Stimulated activated CD4-positive, alpha-beta T cell treated with anti-CD3 and anti-CD28 coated beads, TNF-alpha, amount 100 ng/mL, for 1 hour (primary cell): ENCODE measurements at regions not wholly inside any gene's neighbourhood (a gene's known extent, or its start where the extent isn't known, plus 50 kb on each side); places are given as distances from the start of the nearest gene placed in this dataset.
"Not testable (repeated sequence)": the region's sequence is repeated elsewhere in the genome, so short reads cannot be mapped to it uniquely, and the experiment has no call there.

ENCODE experiments used
- DNase-seq, 3 donors: peaks; one replicate each; pipeline ENCODE4 v3.0.0-alpha.2; 2020; ENCODE audit warnings: low read depth in 3 of 3, low spot score in 1 of 3

- DNase-seq, result no peak
These were observed 63.1 kb downstream of the TSN start for GRCh38 chr2:121818546-121818945.

- DNase-seq, result no peak
These were observed 64.4 kb downstream of the TSN start for GRCh38 chr2:121819846-121820245.

GRCh38 chr2:121821476-121822158 lies 66.2 kb downstream of the TSN start:
- no peak for DNase-seq

DNA sequence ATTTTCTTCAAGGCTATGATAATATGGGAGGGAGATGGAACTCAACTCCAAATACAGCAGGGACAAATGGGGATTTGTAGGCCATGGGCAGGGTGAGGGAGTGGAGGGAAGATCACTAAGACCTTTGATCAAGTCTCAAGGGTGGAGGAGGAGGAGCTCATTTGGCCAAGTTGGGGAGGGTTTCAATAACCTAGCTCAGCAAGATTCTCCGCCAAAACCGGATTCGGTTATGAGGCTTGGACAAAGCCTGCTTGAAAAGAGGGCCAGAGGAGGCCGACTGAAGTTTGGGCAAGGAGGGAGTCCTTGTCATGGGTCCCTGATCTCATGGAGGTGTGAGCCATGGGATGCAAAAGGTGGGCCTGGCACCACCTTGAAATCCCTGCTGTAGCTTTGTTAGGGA lies 68.8 kb downstream of the TSN start:
- DNase-seq, result no peak

DNA sequence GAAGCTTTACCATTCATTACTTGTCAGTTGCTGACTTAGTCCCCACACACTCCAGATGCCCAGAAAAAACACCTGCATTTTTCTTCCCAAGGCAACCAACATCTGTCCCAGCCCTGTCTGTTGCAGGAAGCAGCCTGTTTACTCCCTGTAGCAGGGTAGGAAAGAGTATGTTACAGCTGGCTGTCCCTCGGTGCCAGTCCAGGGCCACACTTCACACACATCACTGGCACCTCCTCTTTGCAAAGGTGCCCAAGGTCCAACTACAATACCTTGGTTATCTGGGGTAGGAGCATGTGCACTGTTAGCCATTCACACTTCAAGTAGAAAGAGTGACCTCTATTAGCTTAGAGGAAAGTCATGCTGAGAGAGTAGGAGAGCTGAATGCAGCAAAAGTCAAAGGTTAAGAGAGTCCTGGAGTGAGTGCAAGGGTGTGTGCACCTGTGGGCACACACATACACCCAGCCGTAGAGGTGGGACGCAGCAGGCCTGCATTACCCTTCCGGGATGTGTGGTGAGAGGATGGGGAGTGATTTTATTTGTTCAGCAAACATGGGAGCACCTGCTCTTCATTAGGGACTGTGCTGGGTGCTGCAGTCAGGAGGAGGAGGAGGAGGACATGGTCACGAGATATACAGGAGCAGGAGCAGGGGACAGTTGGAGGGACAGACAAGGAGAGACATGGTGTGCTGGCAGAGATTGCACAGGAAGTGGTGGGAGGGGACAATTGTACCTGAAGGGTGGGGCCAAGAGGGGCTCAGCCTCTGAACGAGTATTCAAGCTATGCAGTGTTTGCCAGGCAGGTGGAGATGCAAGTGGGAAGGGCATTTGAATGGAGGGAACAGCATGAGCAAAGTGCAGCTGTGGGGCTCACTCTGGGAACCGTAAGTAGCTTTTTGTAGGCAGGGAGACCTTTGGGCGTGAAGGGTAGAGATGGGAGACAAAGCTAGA lies 69.8 kb downstream of the TSN start:
- no peak for DNase-seq

DNA sequence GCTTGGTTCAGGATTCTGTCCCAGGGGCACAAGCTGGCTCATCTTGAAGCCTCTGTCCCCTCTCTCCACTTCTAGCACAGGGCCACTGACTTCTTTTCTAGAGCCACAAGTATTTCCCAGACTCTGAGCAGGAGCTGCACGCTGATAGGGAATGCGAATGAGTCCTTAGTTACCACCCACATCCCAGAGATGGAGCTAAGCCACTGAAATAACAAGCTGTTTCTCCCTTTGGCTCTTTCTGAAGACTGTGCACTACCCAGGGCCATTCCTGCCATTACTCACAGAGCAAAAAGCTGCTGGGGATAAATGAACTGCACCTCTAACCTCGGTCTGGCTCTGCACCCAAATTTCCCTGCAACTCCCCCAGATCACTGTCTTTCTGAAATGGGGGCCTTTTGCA lies 70.6 kb downstream of the TSN start:
- DNase-seq, result no peak

DNA sequence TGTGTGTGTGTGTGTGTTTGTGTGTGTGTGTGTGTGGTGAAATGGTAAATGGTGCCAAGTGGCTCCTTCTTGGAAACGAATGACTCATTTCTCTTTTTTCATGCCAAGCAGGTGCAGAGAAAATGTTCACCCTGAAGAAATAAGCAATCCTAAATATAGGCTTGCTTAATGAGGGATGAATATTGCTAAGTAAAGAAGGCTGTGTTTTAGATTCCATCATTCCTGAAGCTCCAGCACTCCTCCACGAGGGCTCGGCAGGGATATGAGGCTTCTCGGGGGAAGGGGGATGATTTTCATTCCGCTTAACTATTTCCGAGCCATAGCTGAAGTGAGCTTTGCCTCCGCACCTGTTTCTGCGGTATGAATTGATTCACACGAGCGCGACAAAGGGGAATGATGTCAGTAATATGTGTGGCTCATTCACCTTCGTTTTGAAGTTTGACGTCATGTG lies 72.9 kb downstream of the TSN start:
- DNase-seq, result no peak

GRCh38 chr2:121830809-121831208 lies 75.4 kb downstream of the TSN start:
- DNase-seq, result no peak

- no peak for DNase-seq
These were observed 76.4 kb downstream of the TSN start for GRCh38 chr2:121831841-121832240.

DNA sequence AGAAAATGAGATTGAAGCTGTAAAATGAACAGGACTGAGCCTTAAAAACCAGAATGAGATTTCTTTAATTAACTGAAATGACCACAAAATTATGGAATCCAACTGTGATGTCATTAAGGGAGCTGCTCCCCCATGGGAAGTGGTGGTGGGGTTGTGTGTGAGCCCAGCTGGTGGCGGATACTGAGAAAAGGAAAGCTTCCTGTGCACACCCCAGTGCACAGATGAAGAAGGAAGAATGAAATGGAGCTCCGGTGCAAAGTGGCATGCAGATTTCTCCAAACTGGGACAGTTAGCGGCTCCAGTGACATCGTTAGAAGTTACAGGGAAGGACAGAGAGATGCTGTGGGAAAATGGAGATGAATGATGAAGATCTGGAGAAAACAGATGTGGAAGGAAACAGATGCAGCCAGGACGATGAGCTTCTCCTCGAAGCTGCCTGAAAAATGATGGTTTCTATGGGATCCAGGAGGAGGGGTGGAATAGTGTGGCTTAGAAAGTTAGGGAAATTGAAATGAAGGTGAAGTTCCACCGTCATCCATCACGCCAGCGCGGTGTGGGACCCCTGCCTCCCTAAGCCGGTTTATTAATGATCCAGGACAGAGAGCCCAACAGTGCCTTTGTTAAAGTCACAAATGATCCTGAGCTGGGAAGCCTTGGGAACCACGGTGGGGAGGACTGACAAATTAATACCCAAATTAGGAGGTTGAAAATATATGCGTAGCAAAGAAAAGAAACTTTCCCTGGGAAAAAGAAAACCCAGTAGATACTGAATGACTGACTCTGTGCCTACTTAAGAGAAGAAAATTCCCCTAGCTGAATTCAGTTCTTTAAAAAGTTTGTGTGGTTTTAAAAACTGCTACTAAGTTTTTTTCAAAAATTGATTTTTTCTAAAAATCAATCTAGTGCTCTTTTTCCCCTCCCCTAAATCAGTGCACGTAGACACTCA lies 77.2 kb downstream of the TSN start:
- DNase-seq, result no peak

DNA sequence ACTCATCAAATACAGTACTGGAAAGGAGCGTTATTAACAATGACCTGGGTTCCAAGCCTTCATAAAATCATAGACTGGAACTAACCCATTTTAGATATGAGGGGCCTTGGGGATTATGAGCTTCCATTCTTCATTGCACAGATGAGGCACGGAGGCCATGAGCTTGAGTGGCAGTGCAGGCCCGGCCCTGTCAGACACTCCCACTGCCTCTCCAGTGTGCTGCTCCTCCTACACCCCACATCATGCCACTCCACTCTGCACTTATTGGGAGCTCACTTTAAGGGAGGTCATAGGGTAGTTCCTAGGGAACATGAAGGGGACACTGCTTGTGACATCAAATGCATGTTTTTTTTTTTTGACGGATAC lies 77.9 kb downstream of the TSN start:
- no peak for DNase-seq

DNA sequence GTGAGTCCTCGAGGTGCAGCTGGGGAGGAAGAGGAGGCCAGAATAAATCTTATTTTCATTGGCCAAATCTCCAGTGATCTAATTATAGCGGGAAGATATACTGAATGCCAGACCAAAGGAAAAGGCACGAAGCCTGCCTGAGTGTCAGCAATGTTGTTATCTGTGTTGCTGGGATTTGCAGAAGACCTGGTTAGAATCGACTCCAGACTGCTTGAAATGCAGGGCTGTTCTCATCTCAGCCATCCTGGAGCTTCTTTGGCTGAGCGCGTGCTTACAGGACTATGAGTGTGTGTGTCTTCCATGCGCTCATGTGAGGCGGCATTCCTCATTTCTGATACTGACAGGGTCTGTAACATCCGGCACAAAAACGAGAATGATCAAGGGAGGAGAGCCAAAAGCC lies 81.2 kb downstream of the TSN start:
- DNase-seq, result no peak

DNA sequence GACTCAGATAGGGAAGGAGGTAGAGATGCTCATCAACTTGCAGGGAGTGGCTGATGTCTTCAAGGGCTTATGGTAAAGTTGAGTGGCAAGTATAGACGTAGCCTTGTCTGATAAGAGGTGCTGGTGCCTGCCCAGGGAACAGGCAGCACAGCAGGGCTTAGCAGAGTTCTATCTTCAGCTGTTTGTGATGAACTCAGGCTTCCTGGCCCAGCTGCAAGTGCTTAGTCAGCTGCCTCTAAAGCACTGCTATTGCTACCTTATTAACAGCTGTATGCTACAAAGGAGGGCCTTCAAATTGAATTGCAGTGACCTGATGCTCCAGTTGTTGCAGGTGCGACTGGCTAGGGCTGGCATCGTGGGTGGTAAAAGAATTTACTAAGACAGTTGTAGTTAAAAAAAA lies 82.1 kb downstream of the TSN start:
- no peak for DNase-seq

GRCh38 chr2:121838551-121838950 lies 83.1 kb downstream of the TSN start:
- no peak for DNase-seq

DNA sequence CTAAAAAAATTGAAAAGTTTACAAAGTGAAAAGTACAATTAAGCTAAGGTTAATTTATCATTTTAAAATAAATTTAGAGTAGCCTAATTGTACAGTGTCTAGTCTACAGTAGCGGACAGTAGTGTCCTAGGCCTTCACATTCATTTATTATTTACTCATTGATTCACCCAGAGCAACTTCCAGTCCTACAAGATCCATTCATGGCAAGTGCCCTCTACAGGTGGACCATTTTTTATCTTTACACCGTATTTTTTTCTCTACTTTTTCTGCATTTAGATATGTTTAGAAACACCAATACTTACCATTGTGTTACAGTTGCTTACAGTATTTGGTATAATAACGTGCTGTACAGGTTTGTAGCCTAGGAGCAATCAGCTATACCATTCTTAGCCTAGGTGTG lies 84.1 kb downstream of the TSN start:
- DNase-seq, result no peak

DNA sequence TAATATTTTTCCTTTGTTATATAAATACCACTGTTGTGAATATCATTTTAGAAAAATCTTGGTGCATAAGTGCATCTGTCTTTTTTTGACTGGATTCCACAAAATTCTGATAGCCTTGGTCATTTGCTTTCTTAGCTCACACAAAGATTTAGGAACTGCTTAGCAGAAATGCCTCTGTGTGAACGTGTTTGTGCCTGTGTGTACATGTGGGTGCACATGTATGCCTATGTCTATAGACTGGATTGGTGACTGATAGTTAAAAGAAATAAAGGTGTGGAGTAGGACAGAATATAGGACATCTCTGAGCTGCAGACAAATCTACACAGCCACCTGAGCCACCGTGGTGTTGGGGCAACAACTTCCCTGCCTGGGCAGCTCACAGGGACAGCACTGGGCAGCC lies 93.8 kb downstream of the TSN start:
- no peak for DNase-seq

DNA sequence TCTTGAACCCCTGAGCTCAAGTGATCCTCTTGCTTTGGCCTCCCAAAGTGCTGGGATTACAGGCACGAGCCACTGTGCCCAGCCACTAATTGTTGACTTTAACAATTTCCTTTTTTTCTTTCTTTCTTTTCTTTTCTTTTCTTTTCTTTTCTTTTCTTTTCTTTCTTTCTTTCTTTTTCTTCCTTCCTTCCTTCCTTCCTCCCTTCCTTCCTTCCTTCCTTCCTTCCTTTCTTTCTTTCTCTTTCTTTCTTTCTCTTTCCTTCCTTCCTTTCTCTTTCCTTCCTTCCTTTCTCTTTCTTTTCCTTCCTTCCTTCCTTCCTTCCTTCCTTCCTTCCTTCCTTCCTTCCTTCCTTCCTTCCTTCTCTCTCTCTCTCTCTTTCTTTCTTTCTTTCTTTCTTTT lies 97.7 kb downstream of the TSN start:
- not testable (repeated sequence) for DNase-seq

- no peak for DNase-seq
These were observed 100.1 kb downstream of the TSN start for GRCh38 chr2:121855510-121855909.

DNA sequence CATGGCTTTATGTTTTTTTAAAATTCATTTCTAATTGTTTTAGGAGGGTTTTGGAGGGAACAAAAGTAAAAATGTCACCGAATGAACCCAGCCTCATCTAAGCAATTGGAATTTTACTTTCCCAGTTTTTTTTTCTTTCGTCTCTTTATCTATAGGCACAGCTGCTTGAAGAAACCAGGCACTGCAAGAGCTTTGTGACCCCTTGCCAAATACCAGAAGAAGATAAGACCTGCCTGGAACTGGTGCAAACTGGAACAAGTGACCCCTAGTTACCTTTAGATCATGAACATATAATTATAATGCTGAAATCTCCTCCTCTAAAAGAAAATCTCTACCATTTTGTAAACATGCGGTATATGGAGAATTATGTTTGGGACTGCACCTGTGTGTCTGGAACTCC lies 100.9 kb downstream of the TSN start:
- DNase-seq, result no peak

DNA sequence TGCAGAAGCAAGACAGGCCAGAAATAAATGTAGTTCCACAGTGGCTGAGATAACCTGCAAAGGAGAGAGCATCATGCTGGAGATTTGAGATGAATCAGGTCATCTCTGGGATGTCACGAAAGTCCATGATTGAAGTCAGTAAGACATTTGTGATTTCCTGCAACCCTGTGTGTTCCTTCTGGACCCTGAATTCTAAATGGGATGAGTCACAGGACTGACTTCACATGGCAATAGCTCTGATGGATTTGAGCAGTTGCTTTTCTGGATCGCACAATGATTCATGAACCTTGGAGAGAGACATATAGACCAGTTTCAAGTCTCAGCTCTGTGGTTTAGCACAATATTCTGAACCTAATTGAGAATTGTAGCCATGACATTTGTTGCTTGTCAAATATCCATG lies 102.9 kb downstream of the TSN start:
- DNase-seq, result no peak

DNA sequence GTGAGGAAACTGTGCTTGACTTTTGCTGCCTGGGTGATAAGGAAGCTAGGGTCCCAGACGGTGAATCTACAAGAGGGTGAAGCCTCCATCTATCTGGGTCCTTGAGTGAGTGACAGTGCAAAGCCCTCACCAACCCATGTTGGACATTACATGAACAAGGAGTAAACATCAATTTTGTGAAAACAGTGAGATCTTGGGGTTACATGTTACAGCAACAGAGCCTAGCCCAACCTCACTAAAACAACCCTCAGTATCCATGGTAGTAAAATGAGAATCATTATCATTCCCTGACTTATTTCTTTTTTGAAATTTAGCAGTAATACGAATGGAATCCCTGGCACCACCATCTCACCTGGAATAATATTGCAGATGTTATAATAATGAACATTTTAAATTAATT lies 103.4 kb downstream of the TSN start:
- DNase-seq, result no peak
